Astrocyte of the cerebellum (primary cell): ENCODE measurements at regions not wholly inside any gene's neighbourhood (a gene's known extent, or its start where the extent isn't known, plus 50 kb on each side); places are given as distances from the start of the nearest gene placed in this dataset.

Experiments
- DNase-seq: peaks from one replicate; pipeline ENCODE4 v3.0.0-alpha.2; 2011; ENCODE audit warnings: low read depth
- H3K4me3 ChIP-seq: 2 replicates; pipeline ENCODE4 v1.5.1; 2011; ENCODE audit warnings: mild to moderate bottlenecking, low read depth, low read length, moderate library complexity
- in situ Hi-C: cut with HindIII; loops from 2 replicates; pipeline ENCODE4 v1.10.0; 2017; ENCODE audit warnings: low sequenced_read_pairs
- TF ChIP-seq, protein P1 (sequence below): IDR thresholded peaks from 2 replicates; pipeline ENCODE4 v1.5.1; 2012; ENCODE audit warnings: low read length, low read depth, moderate library complexity, mild to moderate bottlenecking; ENCODE audit errors: missing control alignments

DNA sequence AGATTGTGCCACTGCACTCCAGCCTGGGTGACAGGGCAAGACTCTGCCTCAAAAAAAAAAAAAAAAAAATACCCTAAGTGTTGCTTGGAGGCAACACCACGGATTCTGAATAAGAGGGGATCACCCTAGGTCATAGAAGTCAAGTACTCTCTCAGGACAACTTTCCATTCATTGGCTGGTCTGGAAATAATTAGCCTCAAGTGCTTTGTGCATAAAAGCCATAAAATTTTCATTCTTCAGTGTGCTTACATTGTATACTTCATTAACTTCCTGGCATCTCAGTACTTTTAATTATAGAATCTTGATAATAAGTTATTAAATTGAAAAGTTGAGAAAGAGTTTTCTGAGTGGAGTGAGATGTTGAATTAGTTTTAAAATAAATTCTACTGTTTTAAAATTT, 876.1 kb upstream of the FAM98A start:
- DNase-seq = no peak
- in situ Hi-C loops = no loop called here
- TF ChIP-seq, protein P1, sequence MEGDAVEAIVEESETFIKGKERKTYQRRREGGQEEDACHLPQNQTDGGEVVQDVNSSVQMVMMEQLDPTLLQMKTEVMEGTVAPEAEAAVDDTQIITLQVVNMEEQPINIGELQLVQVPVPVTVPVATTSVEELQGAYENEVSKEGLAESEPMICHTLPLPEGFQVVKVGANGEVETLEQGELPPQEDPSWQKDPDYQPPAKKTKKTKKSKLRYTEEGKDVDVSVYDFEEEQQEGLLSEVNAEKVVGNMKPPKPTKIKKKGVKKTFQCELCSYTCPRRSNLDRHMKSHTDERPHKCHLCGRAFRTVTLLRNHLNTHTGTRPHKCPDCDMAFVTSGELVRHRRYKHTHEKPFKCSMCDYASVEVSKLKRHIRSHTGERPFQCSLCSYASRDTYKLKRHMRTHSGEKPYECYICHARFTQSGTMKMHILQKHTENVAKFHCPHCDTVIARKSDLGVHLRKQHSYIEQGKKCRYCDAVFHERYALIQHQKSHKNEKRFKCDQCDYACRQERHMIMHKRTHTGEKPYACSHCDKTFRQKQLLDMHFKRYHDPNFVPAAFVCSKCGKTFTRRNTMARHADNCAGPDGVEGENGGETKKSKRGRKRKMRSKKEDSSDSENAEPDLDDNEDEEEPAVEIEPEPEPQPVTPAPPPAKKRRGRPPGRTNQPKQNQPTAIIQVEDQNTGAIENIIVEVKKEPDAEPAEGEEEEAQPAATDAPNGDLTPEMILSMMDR = no peak

DNA sequence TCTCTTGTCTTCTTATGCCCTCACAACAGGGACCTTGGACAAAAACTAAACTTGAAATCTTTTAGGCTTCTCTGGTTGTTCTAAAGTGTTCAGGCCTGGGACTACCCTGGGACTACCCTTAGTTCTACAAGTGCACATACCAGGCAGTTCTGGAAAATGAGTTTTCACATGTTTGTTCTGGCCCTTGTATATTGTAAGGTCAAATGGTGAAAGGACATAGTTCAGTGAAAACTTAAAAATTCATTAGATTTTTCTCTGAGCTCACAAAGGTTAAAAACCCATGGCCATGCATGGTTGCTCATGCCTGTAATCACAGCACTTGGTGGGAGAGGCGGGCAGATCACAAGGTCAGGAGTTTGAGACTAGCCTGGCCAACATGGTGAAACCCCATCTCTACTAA, 875.5 kb upstream of the FAM98A start:
- TF ChIP-seq, protein P1 = no peak
- DNase-seq = no peak
- in situ Hi-C loops = no loop called here
- no peak overlapping the region for H3K4me3 ChIP-seq

More for the DNA sequence above, 876.1 kb upstream of the FAM98A start:
- H3K4me3 ChIP-seq = no peak overlapping the region

DNA sequence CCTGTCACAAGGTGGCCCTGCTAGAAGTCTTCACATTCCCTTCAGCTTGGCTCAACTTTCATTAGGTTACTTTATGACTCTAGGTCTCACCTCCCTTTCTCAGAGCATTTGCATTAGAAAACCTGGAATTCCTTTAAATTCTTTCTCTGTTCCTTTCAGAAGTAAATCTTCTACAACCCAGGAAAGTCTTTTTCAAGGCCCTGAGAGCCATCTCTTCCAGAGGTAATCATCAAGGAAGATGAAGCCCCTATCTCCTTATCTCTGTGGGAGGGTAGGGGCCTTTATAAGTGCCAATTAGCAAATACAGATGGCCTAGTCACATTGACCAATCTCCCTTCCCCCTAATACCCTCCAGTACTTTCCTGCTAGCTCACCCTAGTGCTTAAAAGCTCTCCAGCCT, 848.0 kb upstream of the FAM98A start:
- DNase-seq = no peak
- TF ChIP-seq, protein P1 = no peak
- in situ Hi-C loops = no loop called here
- no peak overlapping the region for H3K4me3 ChIP-seq

DNA sequence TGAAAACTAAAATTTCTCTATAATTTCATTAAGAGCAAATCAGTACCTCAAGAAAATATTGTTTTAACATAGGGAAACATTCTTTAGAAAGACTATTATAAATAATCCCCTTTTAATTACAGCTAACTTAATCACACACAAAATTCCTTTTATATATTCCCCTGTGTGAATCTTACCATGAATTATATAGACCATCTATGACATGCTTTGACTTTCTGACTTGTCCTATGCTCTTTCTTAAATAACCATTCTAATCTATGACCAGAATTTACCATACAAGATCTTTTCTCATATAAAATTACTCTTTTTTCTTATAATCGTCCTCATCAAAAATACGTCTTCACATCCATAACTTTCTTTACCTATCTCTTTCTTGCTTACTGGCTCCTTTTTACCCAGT, 824.2 kb upstream of the FAM98A start:
- DNase-seq = no peak
- in situ Hi-C loops = no loop called here

DNA sequence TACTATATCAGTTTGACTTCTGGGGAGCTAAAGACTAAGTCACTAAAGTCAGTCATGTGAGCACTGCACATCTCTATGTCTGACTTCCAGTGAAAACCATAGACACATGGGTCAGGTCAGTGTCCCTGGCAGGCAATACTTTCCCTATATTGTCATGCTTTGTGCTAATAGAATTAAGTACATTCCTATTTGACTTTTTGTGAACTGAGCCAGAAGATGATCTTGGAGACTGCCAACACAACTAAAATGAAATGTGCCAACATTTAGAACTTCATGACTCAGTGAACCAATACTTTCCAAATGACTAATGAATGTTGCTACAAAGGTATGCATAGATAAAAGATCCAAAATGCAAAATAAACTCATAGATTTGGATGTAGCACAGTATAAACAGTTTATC, 820.8 kb upstream of the FAM98A start:
- in situ Hi-C loops = no loop called here
- DNase-seq = no peak
- TF ChIP-seq, protein P1 = no peak
- H3K4me3 ChIP-seq = no peak overlapping the region

More for the DNA sequence above, 824.2 kb upstream of the FAM98A start:
- no peak overlapping the region for H3K4me3 ChIP-seq
- TF ChIP-seq, protein P1 = no peak

DNA sequence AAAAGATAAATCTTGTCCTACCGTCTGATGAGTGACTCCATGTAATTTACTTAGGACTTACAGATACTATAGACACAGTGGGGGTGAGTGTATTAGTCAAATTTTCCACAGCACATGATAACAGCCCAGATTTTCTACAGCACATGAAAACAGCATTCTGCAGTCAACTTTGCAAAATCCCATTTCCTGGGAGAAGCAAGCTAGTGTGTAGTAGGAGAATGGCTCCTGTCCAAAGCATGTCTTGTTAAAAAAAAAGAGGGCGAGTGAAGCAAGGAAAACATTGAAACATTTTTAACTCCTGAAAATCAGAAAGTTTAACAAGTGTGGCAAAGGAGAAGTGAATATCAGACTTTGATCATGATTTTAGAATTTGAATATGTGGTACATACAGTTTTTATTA, 817.8 kb upstream of the FAM98A start:
- in situ Hi-C loops = no loop called here
- TF ChIP-seq, protein P1 = no peak
- H3K4me3 ChIP-seq = no peak overlapping the region
- DNase-seq = no peak

DNA sequence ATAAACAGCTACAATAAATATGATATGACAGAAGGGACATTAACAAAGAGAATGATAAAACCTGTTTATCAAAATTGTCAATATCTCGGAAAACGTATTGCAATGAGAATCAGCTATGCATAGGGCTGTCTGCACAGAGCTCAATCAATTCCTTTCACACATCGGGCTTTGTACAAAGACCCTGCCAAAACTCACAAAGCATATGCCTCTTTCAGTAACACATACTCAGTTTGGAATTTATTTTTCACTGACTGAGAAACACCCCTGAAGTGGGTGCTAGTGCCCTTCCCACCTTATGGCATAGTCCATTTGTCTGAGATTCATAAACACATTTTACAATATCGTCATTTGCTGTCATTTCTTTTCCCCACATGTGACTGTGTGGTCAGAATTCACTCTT, 815.8 kb upstream of the FAM98A start:
- no peak for DNase-seq
- in situ Hi-C loops = no loop called here
- TF ChIP-seq, protein P1 = no peak
- H3K4me3 ChIP-seq = no peak overlapping the region
